Activated CD4-positive, alpha-beta T cell treated with anti-CD3 and anti-CD28 coated beads, Interleukin-2, amount 10 ng/mL, durations not matched to agents 7 days and 5 days (primary cell): ENCODE measurements at regions not wholly inside any gene's neighbourhood (a gene's known extent, or its start where the extent isn't known, plus 50 kb on each side); places are given as distances from the start of the nearest gene placed in this dataset.

Experiments
- CTCF ChIA-PET: fragments of 350-600 bp; sonication (Branson Sonifier 250); formaldehyde crosslinking; loops from one replicate; lab custom pipeline; 2021; ENCODE audit warnings: antibody characterized with exemption; lab: Charles Lee
- POLR2A ChIA-PET: fragments of 350-600 bp; sonication (Branson Sonifier 250); formaldehyde crosslinking; loops from one replicate; lab custom pipeline; 2021; ENCODE audit warnings: antibody characterized with exemption; lab: Charles Lee
- DNase-seq: peaks from one replicate; pipeline ENCODE4 v3.0.0-alpha.2; 2020
- H3K27ac Mint-ChIP-seq: one replicate; pipeline ENCODE4 v1.8.0; 2021; ENCODE audit warnings: mild to moderate bottlenecking, moderate library complexity, mixed read lengths
- H3K27me3 Mint-ChIP-seq: one replicate; pipeline ENCODE4 v1.8.0; 2021; ENCODE audit warnings: mixed read lengths
- H3K36me3 Mint-ChIP-seq: one replicate; pipeline ENCODE4 v1.8.0; 2021; ENCODE audit warnings: low read depth, mixed read lengths
- H3K4me1 Mint-ChIP-seq: one replicate; pipeline ENCODE4 v1.8.0; 2021; ENCODE audit warnings: mixed read lengths
- H3K4me3 Mint-ChIP-seq: one replicate; pipeline ENCODE4 v1.8.0; 2021; ENCODE audit warnings: mild to moderate bottlenecking, moderate library complexity, mixed read lengths
- H3K9me3 Mint-ChIP-seq: one replicate; pipeline ENCODE4 v1.8.0; 2021; ENCODE audit warnings: mixed read lengths

DNA sequence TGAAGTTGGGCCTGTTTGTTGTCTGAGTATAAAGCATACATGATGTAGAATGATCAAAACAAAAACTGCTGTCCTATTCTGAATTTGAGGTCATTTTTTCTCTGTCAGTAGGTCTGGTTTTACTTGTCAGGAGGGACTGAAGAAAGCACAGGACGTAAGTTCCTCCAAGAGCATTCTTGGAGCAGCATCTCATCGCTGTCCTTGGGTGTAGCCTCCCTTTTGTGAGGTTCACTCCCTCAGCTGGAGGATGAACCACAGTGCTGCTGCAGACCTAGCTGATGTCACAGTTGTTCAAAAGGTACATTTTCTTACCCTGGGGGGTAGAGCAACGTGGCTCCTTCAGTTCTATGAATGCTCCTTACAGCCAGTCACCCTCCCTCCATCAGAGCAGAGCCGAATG, 490.0 kb upstream of the TBL1XR1 start:
- POLR2A ChIA-PET, result no interaction called here
- H3K4me3 Mint-ChIP-seq, result no peak overlapping the region
- DNase-seq, result no peak
- H3K27ac Mint-ChIP-seq, result no peak overlapping the region
- H3K27me3 Mint-ChIP-seq, result no peaks in the 10 kb centered on the region
- H3K36me3 Mint-ChIP-seq, result no peaks in the 10 kb centered on the region
- no peaks in the 10 kb centered on the region for H3K9me3 Mint-ChIP-seq
- peaks cover 5% of the 10 kb centered on the region for H3K4me1 Mint-ChIP-seq
- CTCF ChIA-PET, result interaction anchor here (0.6 kb wide), 1 partner anchor 216 kb away, joined by 3 read pairs; no protein-coding TSS in a partner anchor

DNA sequence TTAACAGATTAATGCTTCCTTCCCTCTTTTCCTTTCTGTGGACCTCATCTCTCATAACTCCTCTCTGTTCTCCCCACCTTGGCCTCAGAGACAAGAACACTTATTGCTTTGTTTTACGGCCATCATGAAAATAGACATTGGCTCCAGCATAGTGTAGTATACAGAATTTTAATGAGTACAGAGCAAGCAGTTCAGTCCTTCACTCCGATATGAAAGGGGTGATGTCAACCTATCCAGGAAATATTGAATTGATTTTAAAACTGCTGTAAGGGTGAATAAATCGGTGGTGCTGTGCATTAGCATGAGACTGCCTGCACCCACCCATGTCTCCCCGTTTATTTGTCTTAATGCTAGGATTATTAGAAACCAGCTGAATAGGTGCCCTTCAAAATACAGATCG, 490.9 kb upstream of the TBL1XR1 start:
- Mint-ChIP-seq H3K9me3 (no peaks in the 10 kb centered on the region), H3K27me3 (no peaks in the 10 kb centered on the region), H3K27ac (no peak overlapping the region), H3K36me3 (no peaks in the 10 kb centered on the region), H3K4me3 (no peak overlapping the region), H3K4me1 (no peaks in the 10 kb centered on the region)
- CTCF ChIA-PET, result interaction anchor here (1.5 kb wide), 1 partner anchor 8 kb away, joined by 5 read pairs; no protein-coding TSS in a partner anchor
- DNase-seq, result no peak
- POLR2A ChIA-PET, result no interaction called here

DNA sequence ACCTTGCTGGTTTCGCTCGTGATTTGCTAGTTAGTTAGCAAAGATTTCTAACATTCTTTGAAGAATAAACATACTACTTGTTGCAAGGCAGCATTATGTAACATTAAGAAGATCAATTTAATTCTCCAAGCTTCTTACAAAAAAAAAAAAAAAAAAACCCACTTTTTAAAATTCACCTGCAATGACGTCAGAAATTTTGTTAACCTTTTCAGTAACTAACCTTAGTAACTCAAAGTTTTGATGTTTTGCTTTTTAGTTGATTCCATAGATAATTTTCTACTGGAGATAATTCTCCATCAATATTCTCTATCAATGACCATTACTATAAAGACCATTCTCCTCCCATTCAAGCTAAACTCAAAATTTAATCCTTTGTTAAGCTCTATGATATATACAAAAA, 491.8 kb upstream of the TBL1XR1 start:
- H3K9me3 Mint-ChIP-seq, result no peaks in the 10 kb centered on the region
- no peaks in the 10 kb centered on the region for H3K27me3 Mint-ChIP-seq
- POLR2A ChIA-PET, result no interaction called here
- H3K4me3 Mint-ChIP-seq, result no peak overlapping the region
- CTCF ChIA-PET, result interaction anchor here (1.5 kb wide), 1 partner anchor 9 kb away, joined by 5 read pairs; no protein-coding TSS in a partner anchor
- H3K36me3 Mint-ChIP-seq, result no peaks in the 10 kb centered on the region
- peaks cover 1% of the 10 kb centered on the region for H3K4me1 Mint-ChIP-seq
- H3K27ac Mint-ChIP-seq, result no peak overlapping the region
- DNase-seq, result no peak

DNA sequence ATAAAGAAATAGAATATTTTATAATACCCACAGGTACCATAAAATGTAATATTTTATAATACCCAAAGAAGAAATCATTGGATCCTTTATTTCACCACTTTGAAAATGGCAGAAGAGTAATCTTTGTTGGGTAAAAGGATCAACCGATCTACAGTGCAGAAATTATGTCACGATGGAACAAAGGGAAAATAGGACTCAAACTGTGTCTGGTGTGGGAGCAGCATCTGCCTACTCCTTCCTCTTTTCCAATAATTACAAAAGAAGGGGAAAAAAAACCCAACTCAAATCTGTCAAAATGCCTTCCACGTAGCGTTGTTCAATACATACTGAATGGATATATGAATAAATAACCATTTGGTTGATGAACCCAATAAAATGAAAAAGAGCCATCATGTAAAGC, 492.6 kb upstream of the TBL1XR1 start:
- no peak for DNase-seq
- Mint-ChIP-seq H3K36me3 (no peaks in the 10 kb centered on the region), H3K4me3 (no peak overlapping the region), H3K9me3 (no peaks in the 10 kb centered on the region), H3K27ac (no peak overlapping the region), H3K27me3 (no peaks in the 10 kb centered on the region), H3K4me1 (peaks cover 4% of the 10 kb centered on the region)
- CTCF ChIA-PET, result interaction anchor here (1.0 to 1.5 kb wide), 4 partner anchors 8 to 153 kb away, joined by 3 to 6 read pairs (median 4); no protein-coding TSS in a partner anchor
- POLR2A ChIA-PET, result no interaction called here

DNA sequence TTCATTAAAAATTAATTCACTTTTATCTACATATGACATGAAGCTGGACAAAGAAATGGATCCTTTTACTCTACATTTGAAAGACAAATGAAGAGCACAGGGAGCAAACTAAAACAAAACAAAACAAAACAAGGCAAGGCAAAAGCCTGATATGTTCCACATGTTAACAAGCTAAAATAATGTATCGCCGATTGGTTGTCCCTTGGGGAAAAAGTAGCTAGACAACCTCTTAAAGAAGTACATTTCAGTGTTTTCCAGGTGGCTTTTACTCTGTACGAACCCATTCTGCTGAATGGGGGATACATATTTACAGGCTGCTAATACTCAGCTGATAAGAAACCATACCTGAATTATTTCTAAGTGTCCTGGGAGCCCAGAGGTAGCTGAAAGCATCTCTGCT, 493.0 kb upstream of the TBL1XR1 start:
- H3K36me3 Mint-ChIP-seq, result no peaks in the 10 kb centered on the region
- ChIA-PET CTCF (interaction anchor here (1.0 to 1.5 kb wide), 4 partner anchors 9 to 154 kb away, joined by 3 to 6 read pairs (median 3); no protein-coding TSS in a partner anchor), POLR2A (no interaction called here)
- no peaks in the 10 kb centered on the region for H3K9me3 Mint-ChIP-seq
- H3K27ac Mint-ChIP-seq, result no peak overlapping the region
- DNase-seq, result no peak
- no peaks in the 10 kb centered on the region for H3K27me3 Mint-ChIP-seq
- H3K4me1 Mint-ChIP-seq, result peaks cover 4% of the 10 kb centered on the region
- no peak overlapping the region for H3K4me3 Mint-ChIP-seq

DNA sequence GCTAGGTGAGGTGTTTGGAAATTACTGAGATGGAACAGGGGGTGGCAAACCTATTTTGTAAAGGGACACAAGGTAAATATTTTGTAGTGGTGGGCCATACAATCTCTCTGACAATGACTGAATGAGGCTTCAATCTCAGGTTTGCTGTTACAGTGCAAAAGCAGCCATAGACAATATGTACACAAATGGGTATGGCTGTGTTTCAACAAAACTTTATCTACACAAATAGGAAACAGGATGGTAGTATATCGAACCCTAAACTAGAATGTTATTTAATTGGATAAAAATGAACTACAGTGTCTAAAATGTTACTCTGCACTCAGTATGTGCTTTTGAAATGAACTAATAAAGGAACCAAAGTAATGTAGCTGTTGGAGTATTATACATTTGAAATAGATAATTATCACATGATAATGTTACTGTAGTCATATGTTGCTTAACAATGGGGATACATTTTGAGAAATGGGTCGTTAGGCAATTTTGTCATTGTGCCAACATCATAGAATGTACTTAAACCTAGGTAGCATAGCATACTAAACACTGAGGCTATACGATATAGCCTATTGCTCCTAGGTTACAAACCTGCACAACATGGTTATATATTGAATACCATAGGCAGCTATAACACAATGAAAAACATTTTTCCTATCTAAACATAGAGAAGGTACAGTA, 495.2 kb upstream of the TBL1XR1 start:
- CTCF ChIA-PET, result no interaction called here

DNA sequence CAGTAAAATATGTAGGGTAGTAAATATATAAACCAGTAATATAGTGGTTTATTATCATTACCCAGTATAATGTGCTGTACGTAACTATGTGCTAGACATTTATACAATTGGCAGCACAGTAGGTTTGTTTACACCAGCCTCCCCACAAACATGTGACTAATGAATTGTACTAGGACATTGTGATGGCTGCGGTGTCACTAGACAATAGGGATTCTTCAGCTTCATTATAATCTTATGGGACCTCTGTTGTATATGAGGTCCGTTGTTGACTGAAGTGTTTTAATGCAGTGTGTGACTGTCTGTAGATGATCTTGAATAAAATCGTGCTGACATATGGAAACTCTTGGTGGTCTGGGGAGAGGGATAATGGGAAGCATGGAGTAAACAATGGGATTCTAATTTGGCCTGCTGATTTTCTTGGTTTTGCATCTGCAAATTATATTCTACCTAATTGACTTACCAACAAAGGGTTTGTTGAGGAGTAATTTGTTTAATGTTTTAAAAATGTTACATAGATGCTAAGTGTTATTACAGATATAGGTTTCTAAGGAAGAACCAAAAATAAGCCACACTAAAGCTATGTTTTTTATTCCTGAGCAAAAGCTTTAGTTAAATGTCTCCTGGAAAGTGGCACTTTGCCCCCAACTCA, 496.5 kb upstream of the TBL1XR1 start:
- H3K4me3 Mint-ChIP-seq, result no peak overlapping the region
- CTCF ChIA-PET, result no interaction called here
- H3K9me3 Mint-ChIP-seq, result peaks cover 2% of the 10 kb centered on the region

More for the DNA sequence above, 495.2 kb upstream of the TBL1XR1 start:
- DNase-seq, result no peak
- POLR2A ChIA-PET, result no interaction called here
- H3K4me1 Mint-ChIP-seq, result peaks cover 4% of the 10 kb centered on the region
- H3K9me3 Mint-ChIP-seq, result peaks cover 2% of the 10 kb centered on the region
- H3K27me3 Mint-ChIP-seq, result no peaks in the 10 kb centered on the region
- H3K4me3 Mint-ChIP-seq, result no peak overlapping the region
- no peaks in the 10 kb centered on the region for H3K36me3 Mint-ChIP-seq
- no peak overlapping the region for H3K27ac Mint-ChIP-seq

DNA sequence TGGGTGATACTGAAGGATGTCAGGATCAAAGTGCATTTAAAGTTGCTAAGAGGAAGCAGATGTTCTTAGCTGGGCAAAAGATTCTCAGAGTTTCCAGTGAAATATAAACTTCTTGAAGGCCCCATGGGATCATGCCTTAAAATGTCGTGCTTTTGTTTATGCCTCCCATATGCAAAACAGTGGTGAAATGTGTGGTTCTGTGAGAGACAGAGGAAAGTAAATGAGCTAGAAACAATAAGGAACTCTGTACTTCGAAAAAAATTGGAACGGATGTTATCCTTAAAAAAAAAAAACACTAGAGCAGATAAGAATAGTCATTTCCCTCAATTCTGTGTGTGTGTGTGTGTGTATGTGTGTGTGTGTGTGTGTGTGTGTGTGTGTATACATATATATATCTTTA, 497.0 kb upstream of the TBL1XR1 start:
- ChIA-PET POLR2A (interaction anchor here (0.7 kb wide), 1 partner anchor 342 kb away, joined by 3 read pairs; no protein-coding TSS in a partner anchor), CTCF (interaction anchor here (0.6 kb wide), 1 partner anchor 555 kb away, joined by 4 read pairs; no protein-coding TSS in a partner anchor)
- no peak for DNase-seq
- Mint-ChIP-seq H3K27me3 (no peaks in the 10 kb centered on the region), H3K36me3 (no peaks in the 10 kb centered on the region), H3K27ac (no peak overlapping the region), H3K9me3 (peaks cover 3% of the 10 kb centered on the region), H3K4me3 (no peak overlapping the region), H3K4me1 (peaks cover 4% of the 10 kb centered on the region)

More for the DNA sequence above, 496.5 kb upstream of the TBL1XR1 start:
- POLR2A ChIA-PET, result no interaction called here
- Mint-ChIP-seq H3K36me3 (no peaks in the 10 kb centered on the region), H3K4me1 (peaks cover 4% of the 10 kb centered on the region), H3K27me3 (no peaks in the 10 kb centered on the region), H3K27ac (no peak overlapping the region)
- no peak for DNase-seq

DNA sequence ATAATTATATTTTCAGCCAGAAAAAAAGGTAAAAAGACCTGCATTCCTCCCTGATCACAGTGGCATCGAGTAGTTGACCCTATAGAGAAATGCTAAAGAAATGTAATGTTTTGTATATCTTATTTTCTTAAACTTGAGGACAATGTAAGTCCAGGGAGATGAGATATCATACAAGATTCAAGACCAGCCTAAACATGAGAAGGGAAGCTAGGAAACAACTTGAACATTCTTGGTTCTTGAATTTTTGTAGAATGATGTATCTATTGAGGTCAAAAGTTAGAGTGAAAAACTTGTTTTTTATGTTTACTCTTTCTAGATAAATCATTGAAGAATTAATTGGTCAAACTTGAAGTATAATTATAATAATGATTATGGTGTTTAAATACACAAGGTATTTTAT, 497.7 kb upstream of the TBL1XR1 start:
- Mint-ChIP-seq H3K27me3 (no peaks in the 10 kb centered on the region), H3K9me3 (peaks cover 4% of the 10 kb centered on the region), H3K27ac (no peak overlapping the region), H3K4me3 (no peak overlapping the region), H3K4me1 (peaks cover 4% of the 10 kb centered on the region), H3K36me3 (no peaks in the 10 kb centered on the region)
- POLR2A ChIA-PET, result interaction anchor here (0.7 kb wide), 1 partner anchor 343 kb away, joined by 3 read pairs; no protein-coding TSS in a partner anchor
- CTCF ChIA-PET, result interaction anchor here (0.6 kb wide), 1 partner anchor 555 kb away, joined by 4 read pairs; no protein-coding TSS in a partner anchor
- no peak for DNase-seq

DNA sequence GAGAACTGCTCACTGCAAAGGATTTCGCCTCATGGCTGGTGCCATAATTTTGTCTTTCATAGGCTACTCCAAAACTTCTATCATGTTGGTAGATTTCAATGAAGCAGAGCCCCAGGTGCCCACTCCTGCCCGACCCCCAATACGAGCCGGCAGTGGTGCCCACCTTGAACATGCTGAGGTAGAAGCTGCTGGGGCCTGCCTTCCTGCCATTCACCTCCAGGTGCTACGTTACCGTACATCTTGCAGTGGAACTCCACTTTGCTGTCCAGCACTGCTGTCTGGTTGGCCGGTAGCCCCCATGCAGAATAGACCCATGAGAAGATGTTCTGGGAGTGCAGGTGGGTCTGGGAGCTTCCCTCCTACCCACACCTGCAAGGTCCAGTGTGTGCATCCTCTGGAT, 502.8 kb upstream of the TBL1XR1 start:
- H3K27ac Mint-ChIP-seq, result no peak overlapping the region
- no peak overlapping the region for H3K4me3 Mint-ChIP-seq
- H3K27me3 Mint-ChIP-seq, result no peaks in the 10 kb centered on the region
- no peaks in the 10 kb centered on the region for H3K4me1 Mint-ChIP-seq
- POLR2A ChIA-PET, result no interaction called here
- no peaks in the 10 kb centered on the region for H3K36me3 Mint-ChIP-seq
- no peak for DNase-seq
- CTCF ChIA-PET, result no interaction called here
- peaks cover 4% of the 10 kb centered on the region for H3K9me3 Mint-ChIP-seq

DNA sequence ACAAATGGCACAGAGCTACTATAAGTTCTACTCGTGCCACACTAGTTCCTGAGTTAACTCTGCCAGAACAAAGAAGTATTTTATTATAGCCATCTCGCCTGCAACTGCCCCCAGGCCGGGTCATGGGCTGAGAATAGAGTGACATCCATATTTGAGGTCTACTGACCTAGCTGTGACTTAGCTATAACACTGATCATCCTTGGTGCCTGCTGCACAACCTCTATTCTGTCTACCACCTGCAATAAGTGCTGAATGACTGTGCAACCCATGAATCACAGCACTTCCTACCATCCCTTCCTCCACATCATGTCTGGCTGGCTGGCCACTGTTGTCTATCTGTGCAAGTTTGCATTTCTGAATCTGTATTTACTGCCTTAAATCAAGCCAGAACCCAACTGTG, 506.5 kb upstream of the TBL1XR1 start:
- Mint-ChIP-seq H3K36me3 (no peaks in the 10 kb centered on the region), H3K9me3 (peaks cover 4% of the 10 kb centered on the region), H3K27ac (no peak overlapping the region), H3K4me1 (no peaks in the 10 kb centered on the region), H3K27me3 (no peaks in the 10 kb centered on the region), H3K4me3 (no peak overlapping the region)
- DNase-seq, result no peak
- ChIA-PET CTCF (interaction anchor here (1.0 kb wide), 1 partner anchor 13 kb away, joined by 3 read pairs; no protein-coding TSS in a partner anchor), POLR2A (no interaction called here)

DNA sequence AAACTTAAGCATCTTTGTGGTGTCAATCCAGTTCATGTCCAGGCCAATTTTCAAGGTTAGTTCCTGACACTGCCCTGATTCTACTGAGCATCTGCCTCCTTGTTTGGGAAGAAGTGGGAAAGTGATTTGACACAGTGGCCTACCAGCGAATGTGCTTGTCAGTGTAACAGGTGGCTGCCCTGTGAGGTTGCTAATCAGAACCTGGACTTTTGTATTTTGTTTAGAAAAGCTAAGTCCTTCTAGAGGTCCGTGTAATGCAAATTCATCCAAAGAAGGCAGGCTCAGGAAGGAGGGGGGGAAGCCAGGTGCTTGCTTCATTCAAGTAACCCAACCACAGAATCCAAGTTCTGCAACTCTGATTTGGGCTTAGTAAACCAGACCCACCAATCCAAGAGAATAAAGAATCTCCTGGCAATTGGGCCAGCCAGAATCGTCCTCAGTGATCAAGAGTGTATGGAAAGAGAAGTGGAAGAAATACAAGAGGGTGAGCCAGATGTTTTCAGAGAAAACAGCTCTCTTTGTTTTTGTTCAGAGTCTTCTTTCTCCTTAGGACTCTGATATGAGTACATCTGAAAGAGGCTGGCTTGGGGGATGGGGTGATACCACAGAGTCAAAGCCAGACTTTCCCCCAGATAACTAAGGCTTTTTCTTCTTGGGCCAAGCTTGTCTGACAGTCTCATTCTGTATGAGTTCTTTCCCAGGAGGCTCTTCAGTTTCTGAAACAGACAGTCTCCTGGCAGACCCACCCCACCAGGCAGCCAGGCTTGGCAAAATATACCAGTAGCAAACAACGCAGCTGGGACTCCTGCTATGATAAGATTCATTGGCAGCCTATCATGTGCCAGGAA, 508.9 kb upstream of the TBL1XR1 start:
- Mint-ChIP-seq H3K4me1 (no peaks in the 10 kb centered on the region), H3K36me3 (no peaks in the 10 kb centered on the region)
- POLR2A ChIA-PET, result no interaction called here

More for the DNA sequence above, 508.9 kb upstream of the TBL1XR1 start:
- no peak overlapping the region for H3K27ac Mint-ChIP-seq
- H3K9me3 Mint-ChIP-seq, result peaks cover 2% of the 10 kb centered on the region
- no peaks in the 10 kb centered on the region for H3K27me3 Mint-ChIP-seq
- no peak for DNase-seq
- CTCF ChIA-PET, result interaction anchor here (1.5 kb wide), 1 partner anchor 16 kb away, joined by 3 read pairs; no protein-coding TSS in a partner anchor
- no peak overlapping the region for H3K4me3 Mint-ChIP-seq
